Ovary (tissue), 3 donors: ENCODE measurements at regions not wholly inside any gene's neighbourhood (a gene's known extent, or its start where the extent isn't known, plus 50 kb on each side); places are given as distances from the start of the nearest gene placed in this dataset.

ENCODE experiments used
- CTCF ChIP-seq, 3 donors: fragments of 450-650 bp in 2 of 3; fragments of 200-600 bp in 1 of 3; IDR thresholded peaks; one replicate each; pipeline versions ENCODE4 v1.5.1 to v1.8.0; 2016 to 2022; ENCODE audit warnings: antibody characterized with exemption in 3 of 3, mild to moderate bottlenecking in 1 of 3
- POLR2A ChIP-seq: fragments of 450-650 bp; IDR thresholded peaks from one replicate; pipeline ENCODE4 v1.6.1; 2017; ENCODE audit warnings: antibody characterized with exemption, mild to moderate bottlenecking, moderate library complexity
- donor health status: DM: no; HTN: no; CAD: no.

- TF ChIP-seq POLR2A (no peak), CTCF (IDR thresholded peaks at IDR 0.05) (no peak)
Observed at GRCh38 chr3:89702404-89702803, 595.0 kb downstream of the EPHA3 start.
